Calu3 (cell line): ENCODE measurements at regions not wholly inside any gene's neighbourhood (a gene's known extent, or its start where the extent isn't known, plus 50 kb on each side); places are given as distances from the start of the nearest gene placed in this dataset.

Source experiments
- BruUV-seq: library from RNA; stranded (reverse); fragments of 400-500 nt; replicated peaks from 2 replicates; lab custom pipeline; 2021; lab: Mats Ljungman, UMichigan
- CTCF ChIA-PET: fragments of 300-600 bp; sonication (Branson Sonifier 250); formaldehyde crosslinking; loops from one replicate; lab custom pipeline; 2022; ENCODE audit warnings: antibody characterized with exemption; lab: Charles Lee
- DNase-seq: peaks from one replicate; pipeline ENCODE4 v3.0.0; 2022
- H3K27ac Mint-ChIP-seq: one replicate; pipeline ENCODE4 v1.8.0; 2022; ENCODE audit warnings: mixed read lengths; ENCODE audit not compliant: unreplicated experiment
- H3K27me3 Mint-ChIP-seq: one replicate; pipeline ENCODE4 v1.8.0; 2022; ENCODE audit warnings: mixed read lengths; ENCODE audit not compliant: unreplicated experiment
- H3K36me3 Mint-ChIP-seq: one replicate; pipeline ENCODE4 v1.8.0; 2022; ENCODE audit warnings: mild to moderate bottlenecking, moderate library complexity, mixed read lengths; ENCODE audit not compliant: insufficient read depth, unreplicated experiment
- H3K4me1 Mint-ChIP-seq: one replicate; pipeline ENCODE4 v1.8.0; 2022; ENCODE audit warnings: mild to moderate bottlenecking, low read depth, mixed read lengths; ENCODE audit not compliant: unreplicated experiment
- H3K4me3 Mint-ChIP-seq: one replicate; pipeline ENCODE4 v1.8.0; 2022; ENCODE audit warnings: mild to moderate bottlenecking, low read depth, moderate library complexity, mixed read lengths; ENCODE audit not compliant: unreplicated experiment
- H3K9me3 Mint-ChIP-seq: one replicate; pipeline ENCODE4 v1.8.0; 2022; ENCODE audit warnings: low read depth, mixed read lengths; ENCODE audit not compliant: unreplicated experiment
- intact Hi-C: fragments of 100-400 bp; cut with micrococcal nuclease; formaldehyde crosslinking; loops from one replicate; pipeline ENCODE4 v1.10.0; 2022; ENCODE audit not compliant: unreplicated experiment
- TF ChIP-seq, protein P1 (sequence below): fragments of 200-600 bp; IDR thresholded peaks from one replicate; pipeline ENCODE4 v1.8.0; 2022; ENCODE audit warnings: antibody characterized with exemption; ENCODE audit not compliant: unreplicated experiment

- TF ChIP-seq, protein P1, sequence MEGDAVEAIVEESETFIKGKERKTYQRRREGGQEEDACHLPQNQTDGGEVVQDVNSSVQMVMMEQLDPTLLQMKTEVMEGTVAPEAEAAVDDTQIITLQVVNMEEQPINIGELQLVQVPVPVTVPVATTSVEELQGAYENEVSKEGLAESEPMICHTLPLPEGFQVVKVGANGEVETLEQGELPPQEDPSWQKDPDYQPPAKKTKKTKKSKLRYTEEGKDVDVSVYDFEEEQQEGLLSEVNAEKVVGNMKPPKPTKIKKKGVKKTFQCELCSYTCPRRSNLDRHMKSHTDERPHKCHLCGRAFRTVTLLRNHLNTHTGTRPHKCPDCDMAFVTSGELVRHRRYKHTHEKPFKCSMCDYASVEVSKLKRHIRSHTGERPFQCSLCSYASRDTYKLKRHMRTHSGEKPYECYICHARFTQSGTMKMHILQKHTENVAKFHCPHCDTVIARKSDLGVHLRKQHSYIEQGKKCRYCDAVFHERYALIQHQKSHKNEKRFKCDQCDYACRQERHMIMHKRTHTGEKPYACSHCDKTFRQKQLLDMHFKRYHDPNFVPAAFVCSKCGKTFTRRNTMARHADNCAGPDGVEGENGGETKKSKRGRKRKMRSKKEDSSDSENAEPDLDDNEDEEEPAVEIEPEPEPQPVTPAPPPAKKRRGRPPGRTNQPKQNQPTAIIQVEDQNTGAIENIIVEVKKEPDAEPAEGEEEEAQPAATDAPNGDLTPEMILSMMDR: no peak
- CTCF ChIA-PET: no interaction called here
- Mint-ChIP-seq H3K4me1 (no peaks in the 10 kb centered on the region), H3K27me3 (peaks cover 48% of the 10 kb centered on the region), H3K36me3 (no peaks in the 10 kb centered on the region), H3K27ac (no peak overlapping the region), H3K4me3 (no peak overlapping the region), H3K9me3 (no peaks in the 10 kb centered on the region)
- intact Hi-C loops: no loop called here
- no TSS peak for BruUV-seq
- no peak for DNase-seq
Measured at GRCh38 chr6:29999416-29999815, 57.1 kb downstream of the HLA-A start.

- TF ChIP-seq, protein P1: no peak
- DNase-seq: no peak
- CTCF ChIA-PET: no interaction called here
- Mint-ChIP-seq H3K27ac (no peak overlapping the region), H3K36me3 (no peaks in the 10 kb centered on the region), H3K27me3 (peaks cover 56% of the 10 kb centered on the region), H3K9me3 (no peaks in the 10 kb centered on the region), H3K4me1 (no peaks in the 10 kb centered on the region), H3K4me3 (no peak overlapping the region)
- intact Hi-C loops: no loop called here
- BruUV-seq: no TSS peak
Measured at GRCh38 chr6:30000156-30000791, 57.9 kb downstream of the HLA-A start.

GRCh38 chr6:30002871-30003270 lies 58.2 kb upstream of the POLR1H start:
- no peaks in the 10 kb centered on the region for H3K9me3 Mint-ChIP-seq
- peaks cover 18% of the 10 kb centered on the region for H3K36me3 Mint-ChIP-seq
- no TSS peak for BruUV-seq
- intact Hi-C loops: no loop called here
- H3K27me3 Mint-ChIP-seq: peaks cover 58% of the 10 kb centered on the region
- DNase-seq: no peak
- peaks cover 10% of the 10 kb centered on the region for H3K4me1 Mint-ChIP-seq
- CTCF ChIA-PET: no interaction called here
- TF ChIP-seq, protein P1: no peak
- no peak overlapping the region for H3K4me3 Mint-ChIP-seq
- no peak overlapping the region for H3K27ac Mint-ChIP-seq

DNA sequence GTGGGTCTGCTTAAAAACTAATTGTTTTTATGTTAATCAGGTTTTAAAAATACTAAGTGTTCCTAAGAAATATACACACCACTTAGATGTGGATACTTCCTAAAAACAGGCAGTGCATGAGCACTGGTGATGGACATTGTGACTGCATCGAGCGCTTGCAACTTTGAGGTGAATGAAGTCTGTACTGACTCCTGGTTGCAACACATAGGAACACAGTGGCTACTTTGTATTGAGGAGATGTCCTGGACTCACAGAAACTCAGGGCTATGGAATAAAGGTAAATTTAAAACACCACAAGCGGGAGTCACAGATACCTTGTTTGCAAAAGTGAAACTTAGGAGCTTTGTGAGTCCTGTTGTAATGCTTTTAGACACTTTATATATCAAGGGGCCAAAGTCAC lies 55.6 kb upstream of the POLR1H start:
- BruUV-seq: no TSS peak
- Mint-ChIP-seq H3K4me1 (peaks cover 12% of the 10 kb centered on the region), H3K27me3 (peaks cover 41% of the 10 kb centered on the region), H3K4me3 (peak overlapping the region; percentile 70), H3K36me3 (peaks cover 18% of the 10 kb centered on the region), H3K9me3 (no peaks in the 10 kb centered on the region), H3K27ac (peak overlapping the region; percentile 50)
- CTCF ChIA-PET: no interaction called here
- DNase-seq: no peak
- TF ChIP-seq, protein P1: no peak
- intact Hi-C loops: loop anchor here (5.0 kb wide), 1 partner anchor 38 kb away; no protein-coding TSS in a partner anchor
